Heart left ventricle (tissue), 13 donors: ENCODE measurements at regions not wholly inside any gene's neighbourhood (a gene's known extent, or its start where the extent isn't known, plus 50 kb on each side); places are given as distances from the start of the nearest gene placed in this dataset.

Experiments
- POLR2A ChIP-seq, 2 donors: fragments of 450-650 bp; IDR thresholded peaks; one replicate each; pipeline ENCODE4 v1.6.1; 2017; ENCODE audit warnings: antibody characterized with exemption in 2 of 2, mild to moderate bottlenecking in 2 of 2, moderate library complexity in 2 of 2
- TF ChIP-seq, protein P1 (sequence below), 12 donors: fragments of 200-600 bp; sonication (generic) in 4 of 12; IDR thresholded peaks; one replicate each; pipeline versions ENCODE4 v1.5.0 to v1.8.0; 2018 to 2022; ENCODE audit warnings: antibody characterized with exemption in 12 of 12, mild to moderate bottlenecking in 5 of 12
- donor health status: ischemic (EF 13 %, LVEDD 7.1; RV severe dilation, severe dysfunction).
- donor health status: DM: no; HTN: yes; CAD: no.
- donor health status: DM: no; HTN: no; CAD: no.
- donor health status: ischemic (EF 25% LVEDD 6.9; RV normal size, moderate dysfunction).
- donor health status: ischemic (EF 25% LVEDD 5.7; RV mildly dilated, moderate dysfunction).
- donor health status: ischemic (EF 35%, LVEDD 5.7; RV mildly dilated, moderate dysfunction).
- donor health status: nonischemic (EF 11% LVEDD 7.7; RV severe dilation, severe dysfunction).
- donor health status: DM: yes; HTN: yes; CAD: no.
- donor health status: PGD.
- donor health status: ischemic (EF 29% LVEDD 5.4; RV normal size, mild dysfunction).
- donor health status: nonischemic (EF 23%, LVEDD 6.1; RV moderate dilation, normal function).

GRCh38 chr7:98697083-98697482 lies 80.0 kb downstream of the NPTX2 start:
- TF ChIP-seq, protein P1, sequence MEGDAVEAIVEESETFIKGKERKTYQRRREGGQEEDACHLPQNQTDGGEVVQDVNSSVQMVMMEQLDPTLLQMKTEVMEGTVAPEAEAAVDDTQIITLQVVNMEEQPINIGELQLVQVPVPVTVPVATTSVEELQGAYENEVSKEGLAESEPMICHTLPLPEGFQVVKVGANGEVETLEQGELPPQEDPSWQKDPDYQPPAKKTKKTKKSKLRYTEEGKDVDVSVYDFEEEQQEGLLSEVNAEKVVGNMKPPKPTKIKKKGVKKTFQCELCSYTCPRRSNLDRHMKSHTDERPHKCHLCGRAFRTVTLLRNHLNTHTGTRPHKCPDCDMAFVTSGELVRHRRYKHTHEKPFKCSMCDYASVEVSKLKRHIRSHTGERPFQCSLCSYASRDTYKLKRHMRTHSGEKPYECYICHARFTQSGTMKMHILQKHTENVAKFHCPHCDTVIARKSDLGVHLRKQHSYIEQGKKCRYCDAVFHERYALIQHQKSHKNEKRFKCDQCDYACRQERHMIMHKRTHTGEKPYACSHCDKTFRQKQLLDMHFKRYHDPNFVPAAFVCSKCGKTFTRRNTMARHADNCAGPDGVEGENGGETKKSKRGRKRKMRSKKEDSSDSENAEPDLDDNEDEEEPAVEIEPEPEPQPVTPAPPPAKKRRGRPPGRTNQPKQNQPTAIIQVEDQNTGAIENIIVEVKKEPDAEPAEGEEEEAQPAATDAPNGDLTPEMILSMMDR (IDR thresholded peaks at IDR 0.05), result no peak
- TF ChIP-seq POLR2A (IDR thresholded peaks at IDR 0.05), result no peak
